SK-N-SH (cell line): ENCODE measurements at regions not wholly inside any gene's neighbourhood (a gene's known extent, or its start where the extent isn't known, plus 50 kb on each side); places are given as distances from the start of the nearest gene placed in this dataset.

Source experiments
- CTCF ChIA-PET: fragments of 300-600, 350-600 bp; formaldehyde crosslinking; extraction: SDS; loops from one replicate; lab custom pipeline; 2021; lab: Yijun Ruan, JAX
- POLR2A ChIA-PET: fragments of 350-600 bp; sonication (Branson Sonifier 250); formaldehyde crosslinking; extraction: SDS; loops from one replicate; lab custom pipeline; 2020; ENCODE audit warnings: antibody characterized with exemption, inconsistent platforms; lab: Yijun Ruan, JAX
- DNase-seq: peaks from one replicate; pipeline ENCODE4 v3.0.0; 2012
- H2AFZ ChIP-seq: fragments of 200-600 bp; sonication (generic); 2 replicates; pipeline ENCODE4 v1.8.1; 2016; ENCODE audit warnings: antibody characterized with exemption, mild to moderate bottlenecking, low read depth
- H3F3A ChIP-seq: fragments of 200-600 bp; sonication (generic); replicated peaks from 2 replicates; pipeline ENCODE3; 2016; ENCODE audit warnings: antibody characterized with exemption, mild to moderate bottlenecking; ENCODE audit not compliant: insufficient read depth
- H3K27ac ChIP-seq, 2 experiments: fragments of 200-500 bp in 1 of 2; fragments of 200-600 bp in 1 of 2; sonication (Bioruptor generic) in 1 of 2; sonication (generic), shearing (Covaris generic) in 1 of 2; 2 replicates each; pipeline versions ENCODE4 v1.5.1 to v1.6.1; 2014 to 2016; ENCODE audit warnings: low read depth in 2 of 2, inconsistent platforms in 1 of 2, low read length in 1 of 2, mild to moderate bottlenecking in 1 of 2, mixed read lengths in 1 of 2
- H3K27me3 ChIP-seq: fragments of 200-600 bp; sonication (generic), shearing (Covaris generic); 2 replicates; pipeline ENCODE4 v1.6.1; 2016; ENCODE audit warnings: mixed run types; ENCODE audit not compliant: insufficient read depth
- H3K36me3 ChIP-seq, 2 experiments: fragments of 200-500 bp in 1 of 2; fragments of 200-600 bp in 1 of 2; sonication (Bioruptor generic) in 1 of 2; sonication (generic) in 1 of 2; replicated peaks in 1 of 2; 2 replicates each; pipeline versions ENCODE3 to v1.5.1; 2014 to 2016; ENCODE audit warnings: low read length in 1 of 2, mild to moderate bottlenecking in 1 of 2; ENCODE audit not compliant: insufficient read depth in 2 of 2, control insufficient read depth in 1 of 2
- H3K4me1 ChIP-seq, 2 experiments: fragments of 200-500 bp in 1 of 2; fragments of 200-600 bp in 1 of 2; sonication (Bioruptor generic) in 1 of 2; sonication (generic), shearing (Covaris generic) in 1 of 2; 2 replicates each; pipeline versions ENCODE4 v1.5.1 to v1.6.1; 2014 to 2016; ENCODE audit warnings: low read depth in 1 of 2, low read length in 1 of 2, mixed run types in 1 of 2; ENCODE audit not compliant: insufficient read depth in 2 of 2, control insufficient read depth in 1 of 2
- H3K4me2 ChIP-seq: fragments of 200-600 bp; sonication (generic), shearing (Covaris generic); 2 replicates; pipeline ENCODE4 v1.6.1; 2017; ENCODE audit warnings: mixed run types
- H3K4me3 ChIP-seq, 2 experiments: fragments of 200-500 bp in 1 of 2; fragments of 200-600 bp in 1 of 2; sonication (Bioruptor generic) in 1 of 2; sonication (generic), shearing (Covaris generic) in 1 of 2; 2 replicates each; pipeline versions ENCODE4 v1.5.1 to v1.8.1; 2014 to 2016; ENCODE audit warnings: low read depth in 2 of 2, inconsistent platforms in 1 of 2, low read length in 1 of 2, mild to moderate bottlenecking in 1 of 2, mixed read lengths in 1 of 2, moderate library complexity in 1 of 2
- H3K79me2 ChIP-seq: fragments of 200-600 bp; sonication (generic); 2 replicates; pipeline ENCODE4 v1.8.1; 2017; ENCODE audit warnings: mild to moderate bottlenecking; ENCODE audit not compliant: insufficient read depth
- H3K9ac ChIP-seq: fragments of 200-600 bp; sonication (generic); 2 replicates; pipeline ENCODE4 v1.6.1; 2017; ENCODE audit warnings: mixed run types
- H3K9me2 ChIP-seq: fragments of 200-600 bp; sonication (generic); 2 replicates; pipeline ENCODE4 v1.6.1; 2017; ENCODE audit warnings: mixed run types
- H3K9me3 ChIP-seq: fragments of 200-600 bp; sonication (generic); 2 replicates; pipeline ENCODE4 v1.6.1; 2017; ENCODE audit warnings: mixed run types, mild to moderate bottlenecking, moderate library complexity
- H4K20me1 ChIP-seq: fragments of 200-600 bp; sonication (generic); 2 replicates; pipeline ENCODE4 v1.6.1; 2017; ENCODE audit warnings: mild to moderate bottlenecking, mixed run types; ENCODE audit not compliant: insufficient read depth
- ELF1 ChIP-seq: IDR thresholded peaks from 2 replicates; pipeline ENCODE4 v1.4.0; 2012
- FOSL2 ChIP-seq: IDR thresholded peaks from 2 replicates; pipeline ENCODE4 v1.4.0; 2012; ENCODE audit warnings: low read depth, mild to moderate bottlenecking, moderate library complexity, borderline replicate concordance
- FOXJ3 ChIP-seq: sonication (generic); formaldehyde crosslinking; IDR thresholded peaks from 2 replicates; pipeline ENCODE4 v1.5.1; 2020; ENCODE audit warnings: mild to moderate bottlenecking, missing genetic modification reagents
- GABPA ChIP-seq: IDR thresholded peaks from 2 replicates; pipeline ENCODE4 v1.4.0; 2012; ENCODE audit warnings: low read depth, mild to moderate bottlenecking
- JUND ChIP-seq: IDR thresholded peaks from 2 replicates; pipeline ENCODE4 v1.4.0; 2012
- MAX ChIP-seq: IDR thresholded peaks from 2 replicates; pipeline ENCODE4 v1.4.0; 2012; ENCODE audit warnings: low read depth
- MXI1 ChIP-seq: IDR thresholded peaks from 2 replicates; pipeline ENCODE4 v1.6.1; 2012; ENCODE audit warnings: mild to moderate bottlenecking, low read depth, low read length, improper control_type of control experiment
- NRF1 ChIP-seq: IDR thresholded peaks from 2 replicates; pipeline ENCODE4 v1.6.1; 2012; ENCODE audit warnings: low read depth, mild to moderate bottlenecking, low read length
- RAD21 ChIP-seq: IDR thresholded peaks from 2 replicates; pipeline ENCODE4 v1.6.1; 2012; ENCODE audit warnings: mild to moderate bottlenecking, low read length
- RCOR1 ChIP-seq: fragments of 150-350 bp; IDR thresholded peaks from 2 replicates; pipeline ENCODE4 v1.6.1; 2017; ENCODE audit warnings: antibody characterized with exemption, low read length
- REST ChIP-seq: IDR thresholded peaks from 2 replicates; pipeline ENCODE4 v1.6.1; 2012; ENCODE audit warnings: mild to moderate bottlenecking, low read depth, low read length, moderate library complexity
- RFX5 ChIP-seq: IDR thresholded peaks from 2 replicates; pipeline ENCODE4 v1.6.1; 2012; ENCODE audit warnings: mild to moderate bottlenecking, improper control_type of control experiment, low read length
- SIN3A ChIP-seq: IDR thresholded peaks from 2 replicates; pipeline ENCODE4 v1.6.1; 2012; ENCODE audit warnings: low read depth, mild to moderate bottlenecking, low read length, moderate library complexity, borderline replicate concordance
- SMC3 ChIP-seq: IDR thresholded peaks from 2 replicates; pipeline ENCODE4 v1.6.1; 2012; ENCODE audit warnings: low read depth, low read length, improper control_type of control experiment
- TAF1 ChIP-seq: IDR thresholded peaks from 2 replicates; pipeline ENCODE4 v1.6.1; 2012; ENCODE audit warnings: low read depth, mild to moderate bottlenecking, low read length, moderate library complexity, borderline replicate concordance
- TCF12 ChIP-seq: IDR thresholded peaks from 2 replicates; pipeline ENCODE4 v1.4.0; 2012
- USF2 ChIP-seq: fragments of 150-350 bp; IDR thresholded peaks from 2 replicates; pipeline ENCODE4 v1.6.1; 2017; ENCODE audit warnings: antibody characterized with exemption, low read length, low read depth, borderline replicate concordance
- YY1 ChIP-seq: IDR thresholded peaks from 2 replicates; pipeline ENCODE4 v1.4.0; 2012; ENCODE audit warnings: low read depth, mild to moderate bottlenecking
- ZBTB33 ChIP-seq: IDR thresholded peaks from 2 replicates; pipeline ENCODE4 v1.4.0; 2012; ENCODE audit warnings: low read depth, borderline replicate concordance
- WGBS: methylation state at CpG from one replicate; pipeline ENCODE4 v1.1.6; 2017; ENCODE audit warnings: low lambda C conversion rate; 5-methylcytosine and 5-hydroxymethylcytosine counted together

- Histone ChIP-seq H3K9me3 (no peaks in the 10 kb centered on the region; the same call in 1 of the 2 replicates), H4K20me1 (no peaks in the 10 kb centered on the region), H3K36me3 (no peaks in the 10 kb centered on the region), H3K4me2 (no peak overlapping the region), H3K27ac (no peak overlapping the region), H3F3A (no peaks in the 10 kb centered on the region), H3K4me1 (no peaks in the 10 kb centered on the region), H3K9me2 (no peaks in the 10 kb centered on the region), H3K9ac (no peak overlapping the region), H3K4me3 (no peak overlapping the region), H3K79me2 (no peaks in the 10 kb centered on the region), H3K27me3 (no peaks in the 10 kb centered on the region), H2AFZ (no peak overlapping the region)
- CTCF ChIA-PET = no interaction called here
- 4% methylated on average over 2 of the region's 2 CpGs for WGBS
- DNase-seq = no peak
- TF ChIP-seq TAF1 (no peak), ELF1 (no peak), GABPA (no peak), YY1 (no peak), REST (no peak), USF2 (no peak), FOXJ3 (CRISPR knock-in tag) (no peak), JUND (no peak), RAD21 (no peak), MXI1 (no peak), MAX (no peak), RCOR1 (no peak), NRF1 (no peak), TCF12 (no peak), ZBTB33 (no peak), RFX5 (no peak), SMC3 (no peak), SIN3A (no peak), FOSL2 (no peak)
- POLR2A ChIA-PET = no interaction called here
These were observed 584.3 kb upstream of the SLITRK6 start for GRCh38 chr13:86383561-86383960.
